ENCODE measurements at regions not wholly inside any gene's neighbourhood (a gene's known extent, or its start where the extent isn't known, plus 50 kb on each side); places are given as distances from the start of the nearest gene placed in this dataset.

- TF ChIP-seq ZBTB6 (tag by site-specific recombination; IDR thresholded peaks at IDR 0.05) (peak; percentile 67; the same call in 1 of the 2 replicates), ZNF561 (tag by site-specific recombination; IDR thresholded peaks at IDR 0.05; ENCODE audit: borderline replicate concordance) (peak; percentile 58; the same call in 1 of the 2 replicates), ZNF558 (tag by site-specific recombination; IDR thresholded peaks at IDR 0.05) (no peak), ZNF76 (tag by site-specific recombination; IDR thresholded peaks at IDR 0.05; ENCODE audit: borderline replicate concordance, low read depth) (no peak)
- TF ChIP-seq, protein P1, sequence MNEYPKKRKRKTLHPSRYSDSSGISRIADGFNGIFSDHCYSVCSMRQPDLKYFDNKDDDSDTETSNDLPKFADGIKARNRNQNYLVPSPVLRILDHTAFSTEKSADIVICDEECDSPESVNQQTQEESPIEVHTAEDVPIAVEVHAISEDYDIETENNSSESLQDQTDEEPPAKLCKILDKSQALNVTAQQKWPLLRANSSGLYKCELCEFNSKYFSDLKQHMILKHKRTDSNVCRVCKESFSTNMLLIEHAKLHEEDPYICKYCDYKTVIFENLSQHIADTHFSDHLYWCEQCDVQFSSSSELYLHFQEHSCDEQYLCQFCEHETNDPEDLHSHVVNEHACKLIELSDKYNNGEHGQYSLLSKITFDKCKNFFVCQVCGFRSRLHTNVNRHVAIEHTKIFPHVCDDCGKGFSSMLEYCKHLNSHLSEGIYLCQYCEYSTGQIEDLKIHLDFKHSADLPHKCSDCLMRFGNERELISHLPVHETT (tag by site-specific recombination; IDR thresholded peaks at IDR 0.05), result no peak; the same call in 1 of the 2 replicates
Observed at GRCh38 chr7:131109759-131110296, 217.8 kb upstream of the MKLN1 start (continued).

GRCh38 chr7:131110297-131111080 is 217.2 kb upstream of the MKLN1 start:
- no peaks in the 10 kb centered on the region for H3K9me3 ChIP-seq (ENCODE audit: control insufficient read depth, insufficient read depth, low read depth, low read length)
- peak overlapping the region; percentile 65; the same call in 1 of the 2 replicates for H3K27ac ChIP-seq (ENCODE audit: extremely low read depth, low read depth, low read length)
- H3K4me1 ChIP-seq (ENCODE audit: control insufficient read depth, insufficient read depth, low read length), result no peaks in the 10 kb centered on the region
- H3K4me3 ChIP-seq (ENCODE audit: low read depth, low read length), result peak overlapping the region; percentile 23
- CTCF ChIA-PET, result interaction anchor here (1.4 kb wide), 1 partner anchor 313 kb away, joined by 4 read pairs; no protein-coding TSS in a partner anchor
- no peaks in the 10 kb centered on the region for H3K36me3 ChIP-seq (ENCODE audit: control insufficient read depth in 2 of 2, insufficient read depth in 1 of 2, low read length in 2 of 2)
- POLR2A ChIA-PET, result no interaction called here
- TF ChIP-seq ZNF341 (tag by site-specific recombination; IDR thresholded peaks at IDR 0.05; ENCODE audit: low read depth) (no peak), ZBTB48 (tag by site-specific recombination; IDR thresholded peaks at IDR 0.05) (no peak), ZNF777 (tag by site-specific recombination; IDR thresholded peaks at IDR 0.05; ENCODE audit: borderline replicate concordance) (no peak), ZNF416 (tag by site-specific recombination; IDR thresholded peaks at IDR 0.05) (no peak), PRDM1 (tag by site-specific recombination; IDR thresholded peaks at IDR 0.05) (0 out of 2 replicates have a peak, but pooled peaks have one; percentile 9), ZNF239 (tag by site-specific recombination; IDR thresholded peaks at IDR 0.05) (no peak), ZNF138 (tag by site-specific recombination; IDR thresholded peaks at IDR 0.05; ENCODE audit: borderline replicate concordance) (no peak), PRDM6 (tag by site-specific recombination; IDR thresholded peaks at IDR 0.05) (no peak), MZF1 (tag by site-specific recombination; IDR thresholded peaks at IDR 0.05; ENCODE audit: borderline replicate concordance) (no peak), ZBTB20 (tag by site-specific recombination; IDR thresholded peaks at IDR 0.05) (peak; percentile 32; the same call in 1 of the 2 replicates), ZBTB21 (tag by site-specific recombination; IDR thresholded peaks at IDR 0.05) (no peak), ZNF335 (tag by site-specific recombination; conservative IDR thresholded peaks at IDR 0.05) (0 out of 2 replicates have a peak, but pooled peaks have one; percentile 1), HOXC10 (CRISPR knock-in tag; IDR thresholded peaks at IDR 0.05) (no peak), ZBTB6 (tag by site-specific recombination; IDR thresholded peaks at IDR 0.05) (no peak)
- TF ChIP-seq, protein P2, sequence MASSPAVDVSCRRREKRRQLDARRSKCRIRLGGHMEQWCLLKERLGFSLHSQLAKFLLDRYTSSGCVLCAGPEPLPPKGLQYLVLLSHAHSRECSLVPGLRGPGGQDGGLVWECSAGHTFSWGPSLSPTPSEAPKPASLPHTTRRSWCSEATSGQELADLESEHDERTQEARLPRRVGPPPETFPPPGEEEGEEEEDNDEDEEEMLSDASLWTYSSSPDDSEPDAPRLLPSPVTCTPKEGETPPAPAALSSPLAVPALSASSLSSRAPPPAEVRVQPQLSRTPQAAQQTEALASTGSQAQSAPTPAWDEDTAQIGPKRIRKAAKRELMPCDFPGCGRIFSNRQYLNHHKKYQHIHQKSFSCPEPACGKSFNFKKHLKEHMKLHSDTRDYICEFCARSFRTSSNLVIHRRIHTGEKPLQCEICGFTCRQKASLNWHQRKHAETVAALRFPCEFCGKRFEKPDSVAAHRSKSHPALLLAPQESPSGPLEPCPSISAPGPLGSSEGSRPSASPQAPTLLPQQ (tag by site-specific recombination; IDR thresholded peaks at IDR 0.05), result no peak
- TF ChIP-seq, protein P3, sequence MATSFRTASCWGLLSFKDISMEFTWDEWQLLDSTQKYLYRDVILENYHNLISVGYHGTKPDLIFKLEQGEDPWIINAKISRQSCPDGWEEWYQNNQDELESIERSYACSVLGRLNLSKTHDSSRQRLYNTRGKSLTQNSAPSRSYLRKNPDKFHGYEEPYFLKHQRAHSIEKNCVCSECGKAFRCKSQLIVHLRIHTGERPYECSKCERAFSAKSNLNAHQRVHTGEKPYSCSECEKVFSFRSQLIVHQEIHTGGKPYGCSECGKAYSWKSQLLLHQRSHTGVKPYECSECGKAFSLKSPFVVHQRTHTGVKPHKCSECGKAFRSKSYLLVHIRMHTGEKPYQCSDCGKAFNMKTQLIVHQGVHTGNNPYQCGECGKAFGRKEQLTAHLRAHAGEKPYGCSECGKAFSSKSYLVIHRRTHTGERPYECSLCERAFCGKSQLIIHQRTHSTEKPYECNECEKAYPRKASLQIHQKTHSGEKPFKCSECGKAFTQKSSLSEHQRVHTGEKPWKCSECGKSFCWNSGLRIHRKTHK (tag by site-specific recombination; IDR thresholded peaks at IDR 0.05), result no peak
- TF ChIP-seq, protein P4, sequence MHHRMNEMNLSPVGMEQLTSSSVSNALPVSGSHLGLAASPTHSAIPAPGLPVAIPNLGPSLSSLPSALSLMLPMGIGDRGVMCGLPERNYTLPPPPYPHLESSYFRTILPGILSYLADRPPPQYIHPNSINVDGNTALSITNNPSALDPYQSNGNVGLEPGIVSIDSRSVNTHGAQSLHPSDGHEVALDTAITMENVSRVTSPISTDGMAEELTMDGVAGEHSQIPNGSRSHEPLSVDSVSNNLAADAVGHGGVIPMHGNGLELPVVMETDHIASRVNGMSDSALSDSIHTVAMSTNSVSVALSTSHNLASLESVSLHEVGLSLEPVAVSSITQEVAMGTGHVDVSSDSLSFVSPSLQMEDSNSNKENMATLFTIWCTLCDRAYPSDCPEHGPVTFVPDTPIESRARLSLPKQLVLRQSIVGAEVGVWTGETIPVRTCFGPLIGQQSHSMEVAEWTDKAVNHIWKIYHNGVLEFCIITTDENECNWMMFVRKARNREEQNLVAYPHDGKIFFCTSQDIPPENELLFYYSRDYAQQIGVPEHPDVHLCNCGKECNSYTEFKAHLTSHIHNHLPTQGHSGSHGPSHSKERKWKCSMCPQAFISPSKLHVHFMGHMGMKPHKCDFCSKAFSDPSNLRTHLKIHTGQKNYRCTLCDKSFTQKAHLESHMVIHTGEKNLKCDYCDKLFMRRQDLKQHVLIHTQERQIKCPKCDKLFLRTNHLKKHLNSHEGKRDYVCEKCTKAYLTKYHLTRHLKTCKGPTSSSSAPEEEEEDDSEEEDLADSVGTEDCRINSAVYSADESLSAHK (tag by site-specific recombination; IDR thresholded peaks at IDR 0.05), result peak; percentile 53; the same call in 1 of the 2 replicates
- TF ChIP-seq, protein P5, sequence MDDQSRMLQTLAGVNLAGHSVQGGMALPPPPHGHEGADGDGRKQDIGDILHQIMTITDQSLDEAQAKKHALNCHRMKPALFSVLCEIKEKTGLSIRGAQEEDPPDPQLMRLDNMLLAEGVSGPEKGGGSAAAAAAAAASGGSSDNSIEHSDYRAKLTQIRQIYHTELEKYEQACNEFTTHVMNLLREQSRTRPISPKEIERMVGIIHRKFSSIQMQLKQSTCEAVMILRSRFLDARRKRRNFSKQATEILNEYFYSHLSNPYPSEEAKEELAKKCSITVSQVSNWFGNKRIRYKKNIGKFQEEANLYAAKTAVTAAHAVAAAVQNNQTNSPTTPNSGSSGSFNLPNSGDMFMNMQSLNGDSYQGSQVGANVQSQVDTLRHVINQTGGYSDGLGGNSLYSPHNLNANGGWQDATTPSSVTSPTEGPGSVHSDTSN (CRISPR knock-in tag; IDR thresholded peaks at IDR 0.05), result no peak

Data from HEK293 (cell line).